ENCODE measurements at regions not wholly inside any gene's neighbourhood (a gene's known extent, or its start where the extent isn't known, plus 50 kb on each side); places are given as distances from the start of the nearest gene placed in this dataset.

GRCh38 chr5:93249651-93250289, 331.2 kb downstream of the NR2F1-AS1 start:
- TF ChIP-seq CTCF (conservative IDR thresholded peaks at IDR 0.05 in 1 of 2, IDR thresholded peaks at IDR 0.05 in 1 of 2; ENCODE audit: low read depth in 1 of 2, low read length in 2 of 2) (no peak), EZH2 (IDR thresholded peaks at IDR 0.05; ENCODE audit: low read length, missing control alignments) (no peak)

Data from fibroblast of lung (primary cell).